Muscle layer of duodenum (tissue), 2 donors: ENCODE measurements at regions not wholly inside any gene's neighbourhood (a gene's known extent, or its start where the extent isn't known, plus 50 kb on each side); places are given as distances from the start of the nearest gene placed in this dataset.

Source experiments
- H3K27ac ChIP-seq: one replicate; pipeline ENCODE4 v1.7.0; 2013; ENCODE audit warnings: mild to moderate bottlenecking, low read length
- H3K27me3 ChIP-seq: one replicate; pipeline ENCODE4 v1.7.0; 2013; ENCODE audit warnings: low read depth, mild to moderate bottlenecking, control low read depth, low read length
- H3K36me3 ChIP-seq, 2 donors: one replicate each; pipeline ENCODE4 v1.7.0; 2013; ENCODE audit warnings: low read length in 2 of 2, control low read depth in 1 of 2, mild to moderate bottlenecking in 1 of 2; ENCODE audit not compliant: insufficient read depth in 2 of 2, control insufficient read depth in 1 of 2
- H3K4me1 ChIP-seq, 2 donors: one replicate each; pipeline ENCODE4 v1.7.0; 2013; ENCODE audit warnings: low read length in 2 of 2, mild to moderate bottlenecking in 2 of 2, control low read depth in 1 of 2, moderate library complexity in 1 of 2; ENCODE audit not compliant: insufficient read depth in 2 of 2, control insufficient read depth in 1 of 2
- H3K4me3 ChIP-seq, 2 donors: one replicate each; pipeline ENCODE4 v1.7.0; 2013; ENCODE audit warnings: low read length in 2 of 2, low read depth in 1 of 2, mild to moderate bottlenecking in 1 of 2
- H3K9me3 ChIP-seq, 2 donors: one replicate each; pipeline ENCODE4 v1.7.0; 2013; ENCODE audit warnings: low read length in 2 of 2, control low read depth in 1 of 2, mild to moderate bottlenecking in 1 of 2; ENCODE audit not compliant: control insufficient read depth in 1 of 2
- donor health status: healthy.

GRCh38 chr13:90951663-90952062 lies 395.8 kb upstream of the MIR17HG start:
- Histone ChIP-seq H3K4me3 (no peak overlapping the region), H3K27ac (no peak overlapping the region)

DNA sequence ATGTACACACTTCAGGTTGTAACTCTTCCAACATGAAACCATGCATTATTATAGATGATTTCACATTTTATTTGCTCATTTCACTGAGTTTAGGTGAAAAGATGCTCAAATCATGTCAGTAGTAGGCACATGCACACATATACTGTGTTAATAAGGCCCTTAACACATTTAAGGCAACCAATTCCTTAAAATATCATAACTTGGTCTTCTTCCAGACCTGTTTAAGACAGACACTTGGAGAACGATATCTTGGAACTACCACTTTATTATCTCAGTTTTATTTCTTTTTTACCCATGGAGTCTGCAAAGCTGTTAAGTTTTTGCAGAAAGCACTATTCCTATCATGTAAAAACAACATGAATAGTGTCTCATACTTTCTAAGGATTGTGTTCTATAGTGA lies 395.2 kb upstream of the MIR17HG start:
- Histone ChIP-seq H3K9me3 (peaks cover 0 to 7% of the 10 kb centered on the region in 2 donors), H3K27me3 (no peaks in the 10 kb centered on the region), H3K4me3 (no peak overlapping the region)

More at GRCh38 chr13:90951663-90952062, 395.8 kb upstream of the MIR17HG start:
- no peaks in the 10 kb centered on the region for H3K36me3 ChIP-seq
- H3K27me3 ChIP-seq: no peaks in the 10 kb centered on the region
- peaks cover 0 to 7% of the 10 kb centered on the region in 2 donors for H3K9me3 ChIP-seq
- no peaks in the 10 kb centered on the region for H3K4me1 ChIP-seq

DNA sequence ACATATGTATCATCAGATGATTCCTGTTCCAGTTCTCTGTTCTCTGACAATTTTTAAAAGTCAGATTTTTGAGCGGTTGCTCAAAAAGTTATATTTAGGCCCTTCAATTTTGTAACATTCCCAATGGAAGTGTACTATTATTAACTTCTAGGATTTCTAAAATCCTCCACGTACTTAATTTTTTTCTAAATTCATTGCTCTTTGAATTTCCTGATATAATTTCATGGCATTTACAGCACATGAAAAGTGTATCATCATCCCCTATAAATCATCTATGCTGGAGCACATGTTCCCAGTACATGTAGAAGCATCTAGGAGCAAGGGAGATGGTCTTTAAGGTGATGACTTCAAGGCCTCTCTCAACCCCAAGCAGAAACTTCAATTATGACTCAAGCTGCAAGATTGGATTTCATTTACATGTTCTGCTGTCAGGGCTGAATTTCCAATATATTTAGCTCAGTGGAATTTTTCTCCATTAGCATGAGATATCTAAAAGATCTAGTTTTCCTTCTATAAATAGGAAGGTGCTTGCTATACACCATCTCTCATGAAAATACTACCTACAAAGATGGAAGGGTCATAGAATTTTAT lies 392.8 kb upstream of the MIR17HG start:
- no peaks in the 10 kb centered on the region for H3K36me3 ChIP-seq
- no peaks in the 10 kb centered on the region for H3K4me1 ChIP-seq
- H3K27me3 ChIP-seq: no peaks in the 10 kb centered on the region
- no peaks in the 10 kb centered on the region for H3K9me3 ChIP-seq
- no peak overlapping the region for H3K27ac ChIP-seq
- no peak overlapping the region for H3K4me3 ChIP-seq

More for the DNA sequence above, 395.2 kb upstream of the MIR17HG start:
- H3K4me1 ChIP-seq: no peaks in the 10 kb centered on the region
- no peak overlapping the region for H3K27ac ChIP-seq
- no peaks in the 10 kb centered on the region for H3K36me3 ChIP-seq

- Histone ChIP-seq H3K9me3 (no peaks in the 10 kb centered on the region), H3K36me3 (no peaks in the 10 kb centered on the region), H3K27ac (no peak overlapping the region), H3K4me3 (no peak overlapping the region), H3K27me3 (no peaks in the 10 kb centered on the region), H3K4me1 (no peaks in the 10 kb centered on the region)
Observed at GRCh38 chr13:90956031-90956430, 391.5 kb upstream of the MIR17HG start.

- Histone ChIP-seq H3K4me3 (no peak overlapping the region), H3K36me3 (no peaks in the 10 kb centered on the region), H3K27ac (no peak overlapping the region), H3K9me3 (no peaks in the 10 kb centered on the region), H3K4me1 (no peaks in the 10 kb centered on the region), H3K27me3 (no peaks in the 10 kb centered on the region)
Observed at GRCh38 chr13:90958866-90959265, 388.6 kb upstream of the MIR17HG start.

DNA sequence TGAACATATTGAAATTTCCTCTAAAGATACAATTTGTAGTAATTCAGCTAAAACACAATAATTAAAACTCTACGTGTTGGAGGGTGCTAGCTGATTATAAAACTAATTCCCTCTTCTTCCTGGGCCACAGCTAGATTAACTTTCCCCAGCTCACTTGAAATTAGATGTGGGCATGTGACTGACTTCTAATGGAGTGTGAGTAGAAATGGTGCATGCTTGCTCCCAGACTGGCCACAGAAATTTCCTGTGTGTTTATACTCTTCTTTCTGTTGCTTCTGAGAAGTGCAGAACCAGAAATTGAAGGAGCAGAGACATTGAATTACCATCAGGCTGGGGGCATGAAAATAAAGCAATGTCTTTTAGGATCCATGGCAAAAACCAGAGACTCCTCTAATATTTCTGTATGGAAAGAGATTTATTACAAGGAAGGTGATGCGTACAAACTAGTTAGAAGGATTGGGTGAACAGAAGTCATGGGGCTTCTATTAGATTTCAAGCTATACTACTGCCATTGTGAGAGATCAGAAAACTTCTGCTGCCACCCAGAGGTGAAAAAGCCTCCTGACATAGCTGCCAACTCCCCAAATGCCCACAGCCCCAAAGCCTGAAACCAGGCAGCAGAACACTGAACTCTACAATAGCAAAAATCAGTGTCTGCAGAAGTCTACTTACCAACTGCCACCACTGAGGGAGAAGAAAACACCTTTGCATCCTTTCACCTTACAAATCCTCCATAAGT lies 379.2 kb upstream of the MIR17HG start:
- no peaks in the 10 kb centered on the region for H3K36me3 ChIP-seq
- H3K4me3 ChIP-seq: no peak overlapping the region
- no peaks in the 10 kb centered on the region for H3K4me1 ChIP-seq
- H3K9me3 ChIP-seq: no peaks in the 10 kb centered on the region
- no peak overlapping the region for H3K27ac ChIP-seq
- H3K27me3 ChIP-seq: no peaks in the 10 kb centered on the region

DNA sequence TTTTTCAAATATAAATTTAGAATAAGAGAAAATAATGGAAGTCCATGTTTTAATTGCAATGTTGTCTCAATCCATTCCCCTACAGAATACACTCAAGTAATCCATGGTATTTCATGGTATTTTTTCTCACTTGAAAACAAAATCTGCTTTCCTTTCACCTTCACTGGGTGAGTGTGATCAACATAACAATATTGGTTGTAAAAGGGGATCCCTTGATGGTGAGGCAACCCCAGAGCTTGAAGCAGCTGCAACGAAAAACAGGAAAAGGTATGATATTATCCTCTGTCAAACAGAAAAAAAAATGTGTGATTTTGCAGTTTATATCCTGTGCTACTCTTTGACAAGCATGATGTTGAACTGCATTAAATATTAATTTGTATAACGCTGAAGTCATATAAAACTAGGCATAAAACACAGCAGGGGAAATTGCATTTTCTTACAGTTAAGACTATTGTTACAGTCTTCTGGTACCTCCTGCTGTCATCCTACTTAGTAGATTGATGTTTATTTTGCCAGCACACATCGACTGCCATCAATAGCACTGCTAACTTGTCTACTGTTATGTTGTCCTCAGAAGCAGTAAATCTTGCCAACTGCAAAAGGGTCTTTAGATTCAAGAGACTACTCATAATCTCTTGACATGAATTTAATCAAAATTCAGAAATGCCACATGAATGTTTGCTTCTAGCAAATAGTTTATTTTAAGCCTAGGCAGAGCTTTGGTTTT lies 373.1 kb upstream of the MIR17HG start:
- H3K9me3 ChIP-seq: no peaks in the 10 kb centered on the region
- H3K4me1 ChIP-seq: no peaks in the 10 kb centered on the region
- H3K27me3 ChIP-seq: no peaks in the 10 kb centered on the region
- H3K4me3 ChIP-seq: no peak overlapping the region
- no peak overlapping the region for H3K27ac ChIP-seq
- no peaks in the 10 kb centered on the region for H3K36me3 ChIP-seq

- no peaks in the 10 kb centered on the region for H3K9me3 ChIP-seq
- H3K27me3 ChIP-seq: no peaks in the 10 kb centered on the region
- H3K27ac ChIP-seq: no peak overlapping the region
- no peaks in the 10 kb centered on the region for H3K4me1 ChIP-seq
- H3K36me3 ChIP-seq: no peaks in the 10 kb centered on the region
- H3K4me3 ChIP-seq: no peak overlapping the region
Observed at GRCh38 chr13:90979059-90979458, 368.4 kb upstream of the MIR17HG start.

DNA sequence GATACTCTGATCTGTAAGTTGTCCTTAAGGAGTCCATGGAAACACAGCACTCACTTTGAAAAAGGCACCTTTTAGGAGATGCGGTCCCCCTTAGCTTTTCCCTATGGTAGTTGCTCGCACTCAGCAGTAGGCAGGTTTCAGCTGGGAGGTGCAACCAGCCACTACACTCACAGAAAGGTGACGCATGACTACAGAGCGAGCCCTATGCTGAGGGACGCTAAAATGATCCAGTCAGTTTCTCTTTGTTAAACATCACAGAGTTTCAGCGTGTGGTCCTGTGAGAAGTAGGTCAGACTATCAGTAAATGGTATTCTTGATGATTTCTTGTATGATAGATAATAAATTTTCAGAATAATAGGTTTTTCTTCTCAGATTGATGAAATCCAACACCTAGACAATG lies 362.7 kb upstream of the MIR17HG start:
- H3K4me1 ChIP-seq: no peaks in the 10 kb centered on the region
- H3K27ac ChIP-seq: no peak overlapping the region
- no peaks in the 10 kb centered on the region for H3K36me3 ChIP-seq
- no peaks in the 10 kb centered on the region for H3K9me3 ChIP-seq
- no peak overlapping the region for H3K4me3 ChIP-seq
- H3K27me3 ChIP-seq: no peaks in the 10 kb centered on the region

- no peaks in the 10 kb centered on the region for H3K36me3 ChIP-seq
- no peaks in the 10 kb centered on the region for H3K27me3 ChIP-seq
- H3K4me3 ChIP-seq: no peak overlapping the region
- H3K27ac ChIP-seq: no peak overlapping the region
- H3K4me1 ChIP-seq: no peaks in the 10 kb centered on the region
- no peaks in the 10 kb centered on the region for H3K9me3 ChIP-seq
Observed at GRCh38 chr13:90995001-90995400, 352.5 kb upstream of the MIR17HG start.

DNA sequence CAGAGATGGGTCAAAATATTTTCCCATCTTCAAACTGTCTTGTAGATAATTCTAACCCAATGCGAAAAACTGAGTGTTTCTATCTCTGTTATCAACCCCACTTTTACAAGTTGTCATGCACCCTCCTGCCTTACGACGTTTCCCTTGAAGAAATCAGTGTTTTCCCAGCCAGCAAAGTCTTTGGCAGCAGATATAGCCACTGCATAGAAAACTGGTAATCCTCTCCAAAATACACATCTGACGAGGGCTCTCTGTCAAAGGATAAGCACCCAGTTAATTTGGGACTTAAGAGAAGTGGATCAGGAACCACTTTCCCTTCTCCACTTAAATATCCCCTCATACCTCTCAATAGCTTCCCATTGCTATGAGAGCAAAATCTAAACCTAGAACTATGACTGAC lies 351.9 kb upstream of the MIR17HG start:
- Histone ChIP-seq H3K9me3 (no peaks in the 10 kb centered on the region), H3K4me3 (no peak overlapping the region), H3K27ac (no peak overlapping the region), H3K27me3 (no peaks in the 10 kb centered on the region), H3K36me3 (no peaks in the 10 kb centered on the region), H3K4me1 (no peaks in the 10 kb centered on the region)
